Astrocyte (in vitro differentiated cells and primary cell): ENCODE measurements at regions not wholly inside any gene's neighbourhood (a gene's known extent, or its start where the extent isn't known, plus 50 kb on each side); places are given as distances from the start of the nearest gene placed in this dataset.

ENCODE experiments used
- DNase-seq: peaks from one replicate; pipeline ENCODE4 v3.0.0-alpha.2; 2010; ENCODE audit warnings: low read depth
- FAIRE-seq: peaks from 2 replicates; lab custom pipeline; 2011; peaks lifted over from hg19 to GRCh38; lab: Jason Lieb, UNC
- H2AFZ ChIP-seq: 2 replicates; pipeline ENCODE4 v1.6.0; 2012; ENCODE audit warnings: low read depth, low read length, inconsistent platforms
- H3K27ac ChIP-seq: 2 replicates; pipeline ENCODE4 v1.5.1; 2011; ENCODE audit warnings: low read depth, low read length, inconsistent platforms
- H3K27me3 ChIP-seq: 2 replicates; pipeline ENCODE4 v1.6.0; 2011; ENCODE audit warnings: low read length, inconsistent platforms; ENCODE audit not compliant: insufficient read depth
- H3K36me3 ChIP-seq: 2 replicates; pipeline ENCODE4 v1.5.1; 2011; ENCODE audit warnings: low read length, inconsistent platforms; ENCODE audit not compliant: insufficient read depth
- H3K4me1 ChIP-seq: 2 replicates; pipeline ENCODE4 v1.5.1; 2011; ENCODE audit warnings: low read length, inconsistent platforms; ENCODE audit not compliant: insufficient read depth
- H3K4me2 ChIP-seq: 2 replicates; pipeline ENCODE4 v1.6.0; 2012; ENCODE audit warnings: low read length, inconsistent platforms
- H3K4me3 ChIP-seq: 2 replicates; pipeline ENCODE4 v1.5.1; 2011; ENCODE audit warnings: low read depth, mild to moderate bottlenecking, low read length, inconsistent platforms; ENCODE audit not compliant: insufficient read depth
- H3K79me2 ChIP-seq: 2 replicates; pipeline ENCODE4 v1.6.0; 2012; ENCODE audit warnings: mild to moderate bottlenecking, low read length, inconsistent platforms; ENCODE audit not compliant: insufficient read depth
- H3K9ac ChIP-seq: 2 replicates; pipeline ENCODE4 v1.6.0; 2012; ENCODE audit warnings: mild to moderate bottlenecking, low read length, inconsistent platforms
- H3K9me3 ChIP-seq: 2 replicates; pipeline ENCODE4 v1.5.1; 2012; ENCODE audit warnings: low read depth, mild to moderate bottlenecking, low read length, inconsistent platforms; ENCODE audit not compliant: insufficient read depth
- H4K20me1 ChIP-seq: 2 replicates; pipeline ENCODE4 v1.6.0; 2012; ENCODE audit warnings: low read length, inconsistent platforms; ENCODE audit not compliant: insufficient read depth
- H3K27ac Mint-ChIP-seq: one replicate; pipeline ENCODE4 v1.8.0; 2021; ENCODE audit warnings: mild to moderate bottlenecking, mixed read lengths; ENCODE audit not compliant: unreplicated experiment
- H3K27me3 Mint-ChIP-seq: one replicate; pipeline ENCODE4 v1.8.0; 2021; ENCODE audit warnings: low read depth, mixed read lengths; ENCODE audit not compliant: unreplicated experiment
- H3K36me3 Mint-ChIP-seq: one replicate; pipeline ENCODE4 v1.8.0; 2021; ENCODE audit warnings: low read depth, mixed read lengths; ENCODE audit not compliant: unreplicated experiment
- H3K4me1 Mint-ChIP-seq: one replicate; pipeline ENCODE4 v1.8.0; 2021; ENCODE audit warnings: low read depth, mixed read lengths; ENCODE audit not compliant: unreplicated experiment
- H3K4me3 Mint-ChIP-seq: one replicate; pipeline ENCODE4 v1.8.0; 2021; ENCODE audit warnings: mild to moderate bottlenecking, moderate library complexity, mixed read lengths; ENCODE audit not compliant: unreplicated experiment
- H3K9me3 Mint-ChIP-seq: one replicate; pipeline ENCODE4 v1.8.0; 2021; ENCODE audit warnings: mild to moderate bottlenecking, mixed read lengths; ENCODE audit not compliant: unreplicated experiment
- EZH2 ChIP-seq: IDR thresholded peaks from 2 replicates; pipeline ENCODE4 v1.6.1; 2012; ENCODE audit warnings: mild to moderate bottlenecking, low read length, inconsistent platforms; ENCODE audit not compliant: insufficient read depth
- TF ChIP-seq, protein P1 (sequence below): IDR thresholded peaks from 2 replicates; pipeline ENCODE4 v1.5.1; 2011; ENCODE audit warnings: low read depth, mild to moderate bottlenecking, inconsistent platforms, low read length, moderate library complexity; ENCODE audit not compliant: insufficient read depth

GRCh38 chr13:99087098-99087953, 109.5 kb upstream of the DOCK9 start:
- TF ChIP-seq EZH2, result no peak
- TF ChIP-seq, protein P1, sequence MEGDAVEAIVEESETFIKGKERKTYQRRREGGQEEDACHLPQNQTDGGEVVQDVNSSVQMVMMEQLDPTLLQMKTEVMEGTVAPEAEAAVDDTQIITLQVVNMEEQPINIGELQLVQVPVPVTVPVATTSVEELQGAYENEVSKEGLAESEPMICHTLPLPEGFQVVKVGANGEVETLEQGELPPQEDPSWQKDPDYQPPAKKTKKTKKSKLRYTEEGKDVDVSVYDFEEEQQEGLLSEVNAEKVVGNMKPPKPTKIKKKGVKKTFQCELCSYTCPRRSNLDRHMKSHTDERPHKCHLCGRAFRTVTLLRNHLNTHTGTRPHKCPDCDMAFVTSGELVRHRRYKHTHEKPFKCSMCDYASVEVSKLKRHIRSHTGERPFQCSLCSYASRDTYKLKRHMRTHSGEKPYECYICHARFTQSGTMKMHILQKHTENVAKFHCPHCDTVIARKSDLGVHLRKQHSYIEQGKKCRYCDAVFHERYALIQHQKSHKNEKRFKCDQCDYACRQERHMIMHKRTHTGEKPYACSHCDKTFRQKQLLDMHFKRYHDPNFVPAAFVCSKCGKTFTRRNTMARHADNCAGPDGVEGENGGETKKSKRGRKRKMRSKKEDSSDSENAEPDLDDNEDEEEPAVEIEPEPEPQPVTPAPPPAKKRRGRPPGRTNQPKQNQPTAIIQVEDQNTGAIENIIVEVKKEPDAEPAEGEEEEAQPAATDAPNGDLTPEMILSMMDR, result no peak
- peaks cover 2% of the 10 kb centered on the region for H3K4me1 Mint-ChIP-seq
- peaks cover 11% of the 10 kb centered on the region for H4K20me1 ChIP-seq
- H3K36me3 Mint-ChIP-seq, result no peaks in the 10 kb centered on the region
- peak overlapping the region; percentile 40 for H3K27ac ChIP-seq
- H3K4me2 ChIP-seq, result peak overlapping the region; percentile 92
- H2AFZ ChIP-seq, result peak overlapping the region; percentile 89
- H3K36me3 ChIP-seq, result no peaks in the 10 kb centered on the region
- H3K4me3 Mint-ChIP-seq, result peak overlapping the region; percentile 93
- peaks cover 2% of the 10 kb centered on the region for H3K27me3 ChIP-seq
- H3K27ac Mint-ChIP-seq, result peak overlapping the region; percentile 54
- H3K4me3 ChIP-seq, result peak overlapping the region; percentile 71
- peaks cover 4% of the 10 kb centered on the region for H3K27me3 Mint-ChIP-seq
- DNase-seq, result peak; percentile 65
- H3K9me3 ChIP-seq, result no peaks in the 10 kb centered on the region
- peak overlapping the region; percentile 74 for H3K9ac ChIP-seq
- H3K9me3 Mint-ChIP-seq, result no peaks in the 10 kb centered on the region
- H3K79me2 ChIP-seq, result no peaks in the 10 kb centered on the region
- no peak for FAIRE-seq
- H3K4me1 ChIP-seq, result peaks cover 10% of the 10 kb centered on the region

DNA sequence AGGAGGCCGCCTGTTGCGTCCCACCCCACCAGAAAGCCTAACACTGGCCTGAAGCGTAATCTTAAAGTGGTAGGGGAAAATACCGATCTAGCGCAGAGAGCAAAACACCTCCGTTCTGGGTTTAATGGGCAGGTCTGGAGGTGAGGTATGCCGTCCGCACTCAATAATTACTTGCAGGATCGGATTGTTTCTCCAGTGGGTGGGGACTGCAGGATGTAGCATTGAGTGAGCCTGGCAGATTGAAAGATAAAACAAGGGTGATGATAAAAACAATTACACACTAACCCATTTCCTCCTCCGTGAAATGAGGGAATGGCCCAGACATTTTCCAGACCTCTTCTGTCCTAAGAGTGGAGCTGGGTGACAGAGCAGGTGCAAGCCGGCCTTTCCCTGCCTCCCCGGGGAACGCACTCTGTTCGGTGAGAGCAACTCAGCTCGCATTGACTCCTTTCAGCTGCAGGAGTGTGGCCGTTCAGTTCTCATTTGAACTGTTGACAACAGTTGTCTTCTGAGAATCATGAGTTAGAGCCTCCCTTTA, 110.2 kb upstream of the DOCK9 start:
- Mint-ChIP-seq H3K27ac (peak overlapping the region; percentile 67), H3K4me3 (peak overlapping the region; percentile 93), H3K27me3 (peaks cover 4% of the 10 kb centered on the region), H3K4me1 (peaks cover 2% of the 10 kb centered on the region), H3K9me3 (no peaks in the 10 kb centered on the region), H3K36me3 (no peaks in the 10 kb centered on the region)
- Histone ChIP-seq H4K20me1 (peaks cover 11% of the 10 kb centered on the region), H3K4me1 (peaks cover 10% of the 10 kb centered on the region), H3K36me3 (no peaks in the 10 kb centered on the region), H3K4me3 (peak overlapping the region; percentile 71), H3K27ac (no peak overlapping the region), H3K9ac (peak overlapping the region; percentile 74), H2AFZ (peak overlapping the region; percentile 89), H3K79me2 (no peaks in the 10 kb centered on the region), H3K27me3 (peaks cover 2% of the 10 kb centered on the region), H3K9me3 (no peaks in the 10 kb centered on the region), H3K4me2 (peak overlapping the region; percentile 92)
- FAIRE-seq (no peak), DNase-seq (no peak)
- TF ChIP-seq, protein P1, result no peak
- TF ChIP-seq EZH2, result no peak
